CD4-positive, alpha-beta memory T cell (primary cell): ENCODE measurements at regions not wholly inside any gene's neighbourhood (a gene's known extent, or its start where the extent isn't known, plus 50 kb on each side); places are given as distances from the start of the nearest gene placed in this dataset.

Experiments
- CTCF ChIA-PET: fragments of 350-600 bp; sonication (Branson Sonifier 250); formaldehyde crosslinking; loops from one replicate; lab custom pipeline; 2021; ENCODE audit warnings: inconsistent platforms; ENCODE audit not compliant: partially characterized antibody; lab: Charles Lee
- POLR2A ChIA-PET: fragments of 350-600 bp; sonication (Branson Sonifier 250); formaldehyde crosslinking; loops from one replicate; lab custom pipeline; 2021; ENCODE audit not compliant: partially characterized antibody; lab: Charles Lee
- DNase-seq, 5 donors: peaks; one replicate each; pipeline versions ENCODE4 v3.0.0 to v3.0.0-alpha.2; 2020 to 2022; ENCODE audit warnings: mixed read lengths in 1 of 5
- H3K27ac ChIP-seq: one replicate; pipeline ENCODE4 v1.7.0; 2013; ENCODE audit warnings: low read depth, low read length
- H3K27me3 ChIP-seq: 2 replicates; pipeline ENCODE4 v1.7.0; 2013; ENCODE audit warnings: mild to moderate bottlenecking, low read length, moderate library complexity; ENCODE audit not compliant: insufficient read depth
- H3K36me3 ChIP-seq: 2 replicates; pipeline ENCODE4 v1.7.0; 2013; ENCODE audit warnings: mild to moderate bottlenecking, low read length, moderate library complexity; ENCODE audit not compliant: insufficient read depth
- H3K4me1 ChIP-seq: 2 replicates; pipeline ENCODE4 v1.7.0; 2013; ENCODE audit warnings: mild to moderate bottlenecking, low read length, moderate library complexity; ENCODE audit not compliant: insufficient read depth
- H3K4me3 ChIP-seq, 2 donors: one replicate each; pipeline ENCODE4 v1.7.0; 2013; ENCODE audit warnings: low read length in 2 of 2, mild to moderate bottlenecking in 1 of 2
- H3K9me3 ChIP-seq, 2 donors: one replicate each; pipeline ENCODE4 v1.7.0; 2013; ENCODE audit warnings: low read length in 2 of 2, control low read depth in 1 of 2; ENCODE audit not compliant: control insufficient read depth in 1 of 2
- H3K27ac Mint-ChIP-seq, 7 donors: one replicate each; pipeline ENCODE4 v1.8.0; 2020 to 2021; ENCODE audit warnings: mixed read lengths in 7 of 7, mild to moderate bottlenecking in 6 of 7, inconsistent platforms in 3 of 7, moderate library complexity in 3 of 7
- H3K27me3 Mint-ChIP-seq, 2 donors: one replicate each; pipeline ENCODE4 v1.8.0; 2020 to 2021; ENCODE audit warnings: mixed read lengths in 2 of 2
- H3K36me3 Mint-ChIP-seq, 2 donors: one replicate each; pipeline ENCODE4 v1.8.0; 2020 to 2021; ENCODE audit warnings: mixed read lengths in 2 of 2, inconsistent platforms in 1 of 2, mild to moderate bottlenecking in 1 of 2
- H3K4me1 Mint-ChIP-seq, 4 donors: one replicate each; pipeline ENCODE4 v1.8.0; 2020 to 2021; ENCODE audit warnings: mixed read lengths in 4 of 4, mild to moderate bottlenecking in 1 of 4
- H3K4me3 Mint-ChIP-seq, 8 donors: one replicate each; pipeline ENCODE4 v1.8.0; 2020 to 2021; ENCODE audit warnings: mixed read lengths in 8 of 8, mild to moderate bottlenecking in 7 of 8, moderate library complexity in 6 of 8, inconsistent platforms in 3 of 8
- H3K9me3 Mint-ChIP-seq, 8 donors: one replicate each; pipeline ENCODE4 v1.8.0; 2020 to 2021; ENCODE audit warnings: mixed read lengths in 8 of 8, mild to moderate bottlenecking in 5 of 8, inconsistent platforms in 3 of 8, moderate library complexity in 1 of 8
- intact Hi-C: fragments of 100-400 bp; cut with micrococcal nuclease; formaldehyde crosslinking; loops from one replicate; pipeline ENCODE4 v1.15.1; 2023

- DNase-seq = no peak
- intact Hi-C loops = no loop called here
- no peaks in the 10 kb centered on the region for H3K4me1 Mint-ChIP-seq
- no peaks in the 10 kb centered on the region for H3K36me3 ChIP-seq
- ChIA-PET CTCF (interaction anchor here (2.9 kb wide), 1 partner anchor 10 kb away, joined by 22 read pairs; no protein-coding TSS in a partner anchor), POLR2A (no interaction called here)
- no peak overlapping the region for H3K4me3 ChIP-seq
- H3K4me3 Mint-ChIP-seq = no peak overlapping the region
- H3K4me1 ChIP-seq = no peaks in the 10 kb centered on the region
- H3K36me3 Mint-ChIP-seq = no peaks in the 10 kb centered on the region
- H3K27me3 ChIP-seq = no peaks in the 10 kb centered on the region
- no peak overlapping the region for H3K27ac ChIP-seq
- peaks cover 0 to 1% (median 0%) of the 10 kb centered on the region in 8 donors for H3K9me3 Mint-ChIP-seq
- no peak overlapping the region for H3K27ac Mint-ChIP-seq
- no peaks in the 10 kb centered on the region for H3K9me3 ChIP-seq
- H3K27me3 Mint-ChIP-seq = peaks cover 0 to 6% of the 10 kb centered on the region in 2 donors
Observed at GRCh38 chr12:13372386-13372785, 175.9 kb downstream of the EMP1 start.

GRCh38 chr12:13371797-13372196, 175.3 kb downstream of the EMP1 start:
- Histone ChIP-seq H3K4me1 (no peaks in the 10 kb centered on the region), H3K9me3 (no peaks in the 10 kb centered on the region), H3K36me3 (no peaks in the 10 kb centered on the region), H3K4me3 (no peak overlapping the region), H3K27me3 (no peaks in the 10 kb centered on the region), H3K27ac (no peak overlapping the region)
- ChIA-PET POLR2A (no interaction called here), CTCF (interaction anchor here (2.9 kb wide), 1 partner anchor 10 kb away, joined by 22 read pairs; no protein-coding TSS in a partner anchor)
- intact Hi-C loops = no loop called here
- no peak overlapping the region for H3K27ac Mint-ChIP-seq
- no peak overlapping the region for H3K4me3 Mint-ChIP-seq
- H3K9me3 Mint-ChIP-seq = peaks cover 0 to 1% (median 0%) of the 10 kb centered on the region in 8 donors
- DNase-seq = no peak
- peaks cover 0 to 6% of the 10 kb centered on the region in 2 donors for H3K27me3 Mint-ChIP-seq
- H3K4me1 Mint-ChIP-seq = no peaks in the 10 kb centered on the region
- no peaks in the 10 kb centered on the region for H3K36me3 Mint-ChIP-seq

GRCh38 chr12:13371367-13371766, 174.8 kb downstream of the EMP1 start:
- Histone ChIP-seq H3K9me3 (no peaks in the 10 kb centered on the region), H3K36me3 (no peaks in the 10 kb centered on the region), H3K4me3 (no peak overlapping the region), H3K4me1 (no peaks in the 10 kb centered on the region), H3K27me3 (no peaks in the 10 kb centered on the region), H3K27ac (no peak overlapping the region)
- ChIA-PET POLR2A (no interaction called here), CTCF (interaction anchor here (2.9 kb wide), 1 partner anchor 9 kb away, joined by 22 read pairs; no protein-coding TSS in a partner anchor)
- Mint-ChIP-seq H3K36me3 (no peaks in the 10 kb centered on the region), H3K9me3 (peaks cover 0 to 1% (median 0%) of the 10 kb centered on the region in 8 donors), H3K27ac (no peak overlapping the region), H3K4me3 (no peak overlapping the region), H3K27me3 (peaks cover 1 to 5% of the 10 kb centered on the region in 2 donors), H3K4me1 (no peaks in the 10 kb centered on the region)
- intact Hi-C loops = no loop called here
- DNase-seq = no peak

GRCh38 chr12:13369474-13370056, 173.0 kb downstream of the EMP1 start:
- no peaks in the 10 kb centered on the region for H3K4me1 Mint-ChIP-seq
- intact Hi-C loops = no loop called here
- no peak overlapping the region for H3K4me3 Mint-ChIP-seq
- peaks cover 4 to 8% of the 10 kb centered on the region in 2 donors for H3K27me3 Mint-ChIP-seq
- ChIA-PET CTCF (no interaction called here), POLR2A (no interaction called here)
- no peaks in the 10 kb centered on the region for H3K27me3 ChIP-seq
- H3K9me3 ChIP-seq = no peaks in the 10 kb centered on the region
- H3K4me3 ChIP-seq = no peak overlapping the region
- peaks cover 0 to 3% (median 0%) of the 10 kb centered on the region in 8 donors for H3K9me3 Mint-ChIP-seq
- H3K36me3 ChIP-seq = no peaks in the 10 kb centered on the region
- H3K4me1 ChIP-seq = no peaks in the 10 kb centered on the region
- H3K27ac ChIP-seq = no peak overlapping the region
- H3K27ac Mint-ChIP-seq = no peak overlapping the region
- H3K36me3 Mint-ChIP-seq = no peaks in the 10 kb centered on the region
- DNase-seq = no peak

- H3K36me3 Mint-ChIP-seq = no peaks in the 10 kb centered on the region
- Histone ChIP-seq H3K4me1 (no peaks in the 10 kb centered on the region), H3K27ac (no peak overlapping the region), H3K36me3 (no peaks in the 10 kb centered on the region), H3K27me3 (no peaks in the 10 kb centered on the region), H3K9me3 (no peaks in the 10 kb centered on the region), H3K4me3 (no peak overlapping the region)
- CTCF ChIA-PET = no interaction called here
- peaks cover 0 to 3% (median 0%) of the 10 kb centered on the region in 8 donors for H3K9me3 Mint-ChIP-seq
- H3K4me1 Mint-ChIP-seq = no peaks in the 10 kb centered on the region
- H3K27ac Mint-ChIP-seq = no peak overlapping the region
- intact Hi-C loops = no loop called here
- H3K27me3 Mint-ChIP-seq = peaks cover 4 to 9% of the 10 kb centered on the region in 2 donors
- no peak for DNase-seq
- POLR2A ChIA-PET = no interaction called here
- H3K4me3 Mint-ChIP-seq = no peak overlapping the region
Observed at GRCh38 chr12:13368971-13369370, 172.4 kb downstream of the EMP1 start.

- Mint-ChIP-seq H3K4me1 (no peaks in the 10 kb centered on the region), H3K36me3 (no peaks in the 10 kb centered on the region)
Observed at GRCh38 chr12:13368431-13368830, 171.9 kb downstream of the EMP1 start.

GRCh38 chr12:13367973-13368372, 171.4 kb downstream of the EMP1 start:
- Mint-ChIP-seq H3K27ac (no peak overlapping the region), H3K27me3 (peaks cover 5 to 9% of the 10 kb centered on the region in 2 donors), H3K4me3 (no peak overlapping the region), H3K9me3 (peaks cover 0 to 3% (median 0%) of the 10 kb centered on the region in 8 donors), H3K4me1 (no peaks in the 10 kb centered on the region), H3K36me3 (no peaks in the 10 kb centered on the region)
- H3K36me3 ChIP-seq = no peaks in the 10 kb centered on the region
- POLR2A ChIA-PET = no interaction called here
- no peaks in the 10 kb centered on the region for H3K9me3 ChIP-seq
- no peaks in the 10 kb centered on the region for H3K4me1 ChIP-seq
- CTCF ChIA-PET = no interaction called here
- DNase-seq = no peak
- H3K27ac ChIP-seq = no peak overlapping the region
- no peaks in the 10 kb centered on the region for H3K27me3 ChIP-seq
- intact Hi-C loops = no loop called here
- no peak overlapping the region for H3K4me3 ChIP-seq

More at GRCh38 chr12:13368431-13368830, 171.9 kb downstream of the EMP1 start:
- ChIA-PET CTCF (no interaction called here), POLR2A (no interaction called here)
- peaks cover 0 to 3% (median 0%) of the 10 kb centered on the region in 8 donors for H3K9me3 Mint-ChIP-seq
- no peaks in the 10 kb centered on the region for H3K36me3 ChIP-seq
- no peaks in the 10 kb centered on the region for H3K4me1 ChIP-seq
- H3K27ac ChIP-seq = no peak overlapping the region
- intact Hi-C loops = no loop called here
- H3K9me3 ChIP-seq = no peaks in the 10 kb centered on the region
- H3K4me3 ChIP-seq = no peak overlapping the region
- H3K27me3 ChIP-seq = no peaks in the 10 kb centered on the region
- H3K4me3 Mint-ChIP-seq = no peak overlapping the region
- H3K27me3 Mint-ChIP-seq = peaks cover 4 to 9% of the 10 kb centered on the region in 2 donors
- no peak overlapping the region for H3K27ac Mint-ChIP-seq
- DNase-seq = no peak
